Forelimb muscle (tissue), 1 donor: ENCODE measurements at regions not wholly inside any gene's neighbourhood (a gene's known extent, or its start where the extent isn't known, plus 50 kb on each side); places are given as distances from the start of the nearest gene placed in this dataset.

ENCODE experiments used
- DNase-seq: peaks from one replicate; pipeline ENCODE4 v3.0.0-alpha.2; 2013; ENCODE audit warnings: low read depth

DNA sequence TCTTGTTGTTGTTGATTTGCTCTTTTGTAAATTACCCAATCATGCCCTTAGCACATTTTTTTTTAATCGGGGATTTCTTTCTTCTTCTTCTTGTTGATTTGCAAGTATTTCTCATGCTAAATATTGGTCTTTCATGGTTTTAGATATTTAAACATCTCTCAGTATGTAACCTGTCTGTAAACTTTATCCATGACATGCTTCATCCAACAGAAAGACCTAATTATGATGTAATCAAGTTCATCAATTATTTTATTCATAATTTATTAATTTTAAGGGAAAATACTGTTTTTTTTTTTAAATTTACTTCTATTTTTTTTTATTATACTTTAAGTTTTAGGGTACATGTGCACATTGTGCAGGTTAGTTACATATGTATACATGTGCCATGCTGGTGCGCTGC lies 69.8 kb downstream of the TNFSF18 start:
- DNase-seq = no peak
